LNCaP clone FGC (cell line): ENCODE measurements at regions not wholly inside any gene's neighbourhood (a gene's known extent, or its start where the extent isn't known, plus 50 kb on each side); places are given as distances from the start of the nearest gene placed in this dataset.

Experiments used
- DNase-seq: peaks from one replicate; pipeline ENCODE4 v3.0.0-alpha.2; 2011; ENCODE audit warnings: low read depth
- H3K4me3 ChIP-seq: 2 replicates; pipeline ENCODE4 v1.5.1; 2011; ENCODE audit warnings: mild to moderate bottlenecking, low read depth, low read length, control low read depth
- TF ChIP-seq, protein P1 (sequence below): IDR thresholded peaks from 2 replicates; pipeline ENCODE4 v1.5.1; 2012; ENCODE audit warnings: mild to moderate bottlenecking; ENCODE audit not compliant: control insufficient read depth, insufficient read depth; ENCODE audit errors: extremely low read depth

DNA sequence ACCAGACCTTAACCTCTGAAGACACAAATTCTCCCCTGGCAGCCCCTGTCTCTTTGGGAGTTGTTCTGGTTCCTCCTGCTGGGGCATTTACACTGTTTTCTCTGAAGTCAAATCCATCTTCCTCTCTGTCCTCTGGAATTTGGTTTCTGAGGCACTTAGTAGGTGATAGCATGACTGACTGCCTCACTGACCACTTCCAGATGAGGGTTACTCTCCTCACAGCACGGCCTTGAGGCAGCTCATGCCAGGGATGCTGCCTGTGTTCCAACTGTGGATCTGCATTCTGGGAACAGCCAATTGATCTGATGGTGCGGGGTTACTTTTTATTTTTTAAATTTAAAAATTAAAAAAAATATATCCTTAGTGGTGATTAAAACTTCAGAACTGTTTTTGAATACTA is 140.9 kb upstream of the ROPN1 start:
- no peak for DNase-seq

DNA sequence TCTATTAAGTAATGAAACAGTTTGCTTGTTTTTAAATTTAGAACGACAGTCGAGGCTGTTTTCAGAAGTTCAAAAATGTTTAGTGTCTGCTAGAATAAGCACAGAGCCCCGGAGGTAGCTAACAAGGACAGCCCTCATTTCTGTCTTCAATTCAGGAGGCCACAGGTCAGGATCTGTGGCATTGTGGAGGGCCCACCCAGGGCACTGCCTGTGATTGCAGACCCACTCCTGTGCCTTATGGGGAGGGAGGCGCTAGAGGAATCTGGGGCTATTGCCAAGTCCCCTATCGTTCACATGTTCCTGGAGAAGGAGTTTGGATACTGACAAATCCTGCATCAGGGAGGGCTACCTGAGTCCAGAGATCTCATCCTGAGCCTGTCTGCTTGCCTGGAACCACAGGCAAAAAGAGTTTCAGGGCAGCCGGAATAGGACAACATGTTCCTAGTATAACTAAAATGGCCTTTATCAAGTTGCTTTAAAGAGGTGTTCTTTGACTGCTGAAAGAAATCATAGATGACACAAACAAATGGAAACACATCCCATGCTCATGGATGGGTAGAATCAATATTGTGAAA is 141.5 kb upstream of the ROPN1 start:
- H3K4me3 ChIP-seq, result no peak overlapping the region
- TF ChIP-seq, protein P1, sequence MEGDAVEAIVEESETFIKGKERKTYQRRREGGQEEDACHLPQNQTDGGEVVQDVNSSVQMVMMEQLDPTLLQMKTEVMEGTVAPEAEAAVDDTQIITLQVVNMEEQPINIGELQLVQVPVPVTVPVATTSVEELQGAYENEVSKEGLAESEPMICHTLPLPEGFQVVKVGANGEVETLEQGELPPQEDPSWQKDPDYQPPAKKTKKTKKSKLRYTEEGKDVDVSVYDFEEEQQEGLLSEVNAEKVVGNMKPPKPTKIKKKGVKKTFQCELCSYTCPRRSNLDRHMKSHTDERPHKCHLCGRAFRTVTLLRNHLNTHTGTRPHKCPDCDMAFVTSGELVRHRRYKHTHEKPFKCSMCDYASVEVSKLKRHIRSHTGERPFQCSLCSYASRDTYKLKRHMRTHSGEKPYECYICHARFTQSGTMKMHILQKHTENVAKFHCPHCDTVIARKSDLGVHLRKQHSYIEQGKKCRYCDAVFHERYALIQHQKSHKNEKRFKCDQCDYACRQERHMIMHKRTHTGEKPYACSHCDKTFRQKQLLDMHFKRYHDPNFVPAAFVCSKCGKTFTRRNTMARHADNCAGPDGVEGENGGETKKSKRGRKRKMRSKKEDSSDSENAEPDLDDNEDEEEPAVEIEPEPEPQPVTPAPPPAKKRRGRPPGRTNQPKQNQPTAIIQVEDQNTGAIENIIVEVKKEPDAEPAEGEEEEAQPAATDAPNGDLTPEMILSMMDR, result no peak
- DNase-seq, result no peak

More for the DNA sequence above, 140.9 kb upstream of the ROPN1 start:
- TF ChIP-seq, protein P1, result no peak
- H3K4me3 ChIP-seq, result no peak overlapping the region

DNA sequence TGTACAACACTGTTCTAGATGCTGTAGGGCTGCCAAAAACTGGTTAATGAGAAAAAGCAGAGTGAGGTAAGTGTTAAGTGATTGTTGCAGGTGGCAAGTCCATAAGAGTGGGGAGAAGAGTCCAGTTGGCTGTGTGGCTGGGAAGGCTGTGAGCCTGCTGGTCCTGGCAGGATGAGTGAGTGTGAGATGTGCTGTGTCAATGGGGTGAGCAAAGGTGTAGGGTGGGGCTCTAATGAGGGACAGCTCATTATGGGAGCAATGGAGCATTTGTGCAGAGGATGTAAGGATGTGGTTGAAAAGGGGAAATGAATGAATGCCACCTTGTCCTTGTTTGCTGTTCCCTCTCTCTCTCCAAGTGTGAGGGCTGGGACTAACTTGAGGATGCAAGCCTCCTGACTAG is 145.3 kb upstream of the ROPN1 start:
- no peak overlapping the region for H3K4me3 ChIP-seq
- DNase-seq, result peak; percentile 39
- TF ChIP-seq, protein P1, result no peak

DNA sequence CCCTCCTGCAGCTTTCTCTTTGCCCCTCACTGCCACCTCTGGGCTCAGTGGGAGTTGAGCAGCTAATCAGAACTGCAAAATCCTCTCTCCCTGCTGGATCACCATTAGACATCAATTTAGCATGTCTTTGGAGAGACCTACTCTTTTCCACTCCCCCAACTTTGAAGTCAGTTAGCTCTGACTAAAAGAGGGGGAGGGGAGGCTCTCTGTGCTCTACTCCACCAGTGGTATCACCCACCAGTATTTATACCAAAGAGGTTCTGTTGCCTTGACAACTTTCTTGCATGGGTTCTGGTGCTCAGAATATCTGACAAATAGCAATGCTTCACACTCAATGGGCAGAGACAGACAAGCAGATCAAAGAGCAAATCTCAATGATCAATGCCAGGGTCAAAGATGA is 146.2 kb upstream of the ROPN1 start:
- DNase-seq, result no peak
- no peak overlapping the region for H3K4me3 ChIP-seq
- TF ChIP-seq, protein P1, result no peak

DNA sequence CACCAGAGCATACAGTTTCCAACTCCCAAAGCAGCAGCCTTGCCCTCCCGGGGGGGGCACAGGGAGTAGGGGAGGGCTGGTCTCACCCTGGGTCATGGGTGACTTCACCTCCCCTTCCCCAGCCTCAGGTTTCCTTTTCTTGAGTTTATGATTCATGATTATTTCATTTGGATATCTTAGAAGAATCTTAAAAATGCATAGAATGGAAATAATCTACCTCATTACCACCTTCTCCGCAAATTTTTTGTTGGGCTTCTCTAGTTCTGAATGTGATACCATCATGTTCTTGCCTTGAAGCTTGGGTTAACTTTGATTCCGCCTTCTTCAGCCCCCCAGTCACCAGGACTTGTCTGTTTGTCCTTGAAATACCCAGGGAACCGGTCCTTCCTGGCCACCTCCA is 148.8 kb upstream of the ROPN1 start:
- no peak overlapping the region for H3K4me3 ChIP-seq
- TF ChIP-seq, protein P1, result no peak
- no peak for DNase-seq

DNA sequence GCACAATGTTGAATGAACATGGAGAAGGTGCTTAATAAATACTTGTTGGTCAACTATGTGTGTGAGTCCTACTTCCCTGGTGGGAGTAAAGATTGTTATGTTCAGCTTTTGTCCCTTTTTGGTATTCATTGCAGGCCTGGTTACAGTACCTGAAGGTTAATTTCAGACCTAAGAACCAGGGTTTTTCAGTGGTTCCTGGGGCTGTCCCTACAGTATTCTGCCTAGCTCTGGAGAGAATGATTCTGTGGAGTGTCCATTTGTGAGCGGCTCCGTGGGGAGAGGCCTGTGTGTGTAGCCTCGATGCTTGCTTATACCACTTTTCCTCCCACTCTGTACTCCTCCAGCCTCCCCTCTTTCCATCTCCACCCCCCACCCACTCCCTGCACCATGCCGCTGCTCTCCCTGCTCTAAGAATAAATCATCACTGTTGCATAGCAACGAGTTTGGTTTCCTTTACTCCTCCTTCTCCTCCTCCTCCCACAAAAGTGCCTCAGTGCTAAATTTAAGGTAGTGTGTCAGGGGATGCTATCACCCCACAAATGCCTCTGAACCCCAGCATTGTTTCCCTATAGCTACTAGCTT is 150.6 kb upstream of the ROPN1 start:
- no peak for DNase-seq
- TF ChIP-seq, protein P1, result no peak
- H3K4me3 ChIP-seq, result no peak overlapping the region

DNA sequence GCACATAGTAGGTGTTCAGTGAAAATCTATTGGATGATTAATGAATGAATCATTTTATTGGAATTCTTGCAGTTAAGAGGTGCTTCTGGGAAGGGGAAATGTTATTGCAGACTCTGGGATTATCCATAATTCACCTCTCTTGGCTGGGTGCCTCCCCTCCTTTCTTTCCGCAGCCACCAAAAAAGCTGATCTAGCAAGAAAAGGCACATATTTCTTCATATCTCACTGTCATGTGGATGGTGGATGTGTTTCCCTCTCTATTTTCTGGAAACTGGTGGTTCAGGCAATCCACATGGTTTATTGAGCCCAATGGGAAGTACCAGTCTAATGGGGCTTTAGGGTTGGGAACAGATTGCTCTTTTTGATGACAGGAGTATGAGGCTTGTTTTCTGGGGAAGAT is 151.1 kb upstream of the ROPN1 start:
- DNase-seq, result no peak
- TF ChIP-seq, protein P1, result no peak
- H3K4me3 ChIP-seq, result no peak overlapping the region
